Mesendoderm (in vitro differentiated cells): ENCODE measurements at regions not wholly inside any gene's neighbourhood (a gene's known extent, or its start where the extent isn't known, plus 50 kb on each side); places are given as distances from the start of the nearest gene placed in this dataset.

ENCODE experiments used
- DNase-seq: peaks from one replicate; pipeline ENCODE4 v3.0.0; 2013
- H2AK5ac ChIP-seq: 2 replicates; pipeline ENCODE4 v1.6.1; 2013; ENCODE audit warnings: low read length, inconsistent platforms
- H2BK120ac ChIP-seq: 2 replicates; pipeline ENCODE4 v1.6.1; 2013; ENCODE audit warnings: low read depth, mild to moderate bottlenecking, low read length, moderate library complexity, mixed read lengths
- H2BK15ac ChIP-seq: replicated peaks from 2 replicates; pipeline ENCODE4 v1.6.1; 2013; ENCODE audit warnings: low read depth, mild to moderate bottlenecking, moderate library complexity
- H2BK5ac ChIP-seq: 2 replicates; pipeline ENCODE4 v1.6.1; 2013; ENCODE audit warnings: low read length, inconsistent platforms
- H3K18ac ChIP-seq: 2 replicates; pipeline ENCODE4 v1.6.1; 2013; ENCODE audit warnings: mild to moderate bottlenecking, low read length, mixed read lengths
- H3K23ac ChIP-seq: one replicate; pipeline ENCODE4 v1.6.1; 2013; ENCODE audit warnings: low read length
- H3K27ac ChIP-seq: 2 replicates; pipeline ENCODE4 v1.5.1; 2013; ENCODE audit warnings: low read depth, mild to moderate bottlenecking, inconsistent platforms, low read length, moderate library complexity
- H3K27me3 ChIP-seq: 2 replicates; pipeline ENCODE4 v1.6.1; 2013; ENCODE audit warnings: low read length, control low read depth, mild to moderate bottlenecking, inconsistent platforms; ENCODE audit not compliant: insufficient read depth, poor library complexity
- H3K36me3 ChIP-seq: 2 replicates; pipeline ENCODE4 v1.6.1; 2013; ENCODE audit warnings: low read length, inconsistent platforms; ENCODE audit not compliant: control insufficient read depth, insufficient read depth
- H3K4ac ChIP-seq: one replicate; pipeline ENCODE4 v1.6.1; 2013; ENCODE audit warnings: low read depth, mild to moderate bottlenecking, low read length, moderate library complexity
- H3K4me1 ChIP-seq: 2 replicates; pipeline ENCODE4 v1.6.1; 2013; ENCODE audit warnings: low read depth, low read length, inconsistent platforms; ENCODE audit not compliant: control insufficient read depth
- H3K4me2 ChIP-seq: 2 replicates; pipeline ENCODE4 v1.6.1; 2013; ENCODE audit warnings: low read length
- H3K4me3 ChIP-seq: 2 replicates; pipeline ENCODE4 v1.5.1; 2013; ENCODE audit warnings: mild to moderate bottlenecking, low read length
- H3K56ac ChIP-seq: one replicate; pipeline ENCODE4 v1.6.1; 2013; ENCODE audit warnings: low read length
- H3K79me1 ChIP-seq: 2 replicates; pipeline ENCODE4 v1.6.1; 2013; ENCODE audit warnings: low read length, inconsistent platforms
- H3K79me2 ChIP-seq: 2 replicates; pipeline ENCODE4 v1.6.1; 2013; ENCODE audit warnings: mild to moderate bottlenecking, low read length; ENCODE audit not compliant: control insufficient read depth, insufficient read depth
- H3K9ac ChIP-seq: 2 replicates; pipeline ENCODE4 v1.6.1; 2013; ENCODE audit warnings: low read length, inconsistent platforms
- H4K5ac ChIP-seq: one replicate; pipeline ENCODE4 v1.6.1; 2013; ENCODE audit warnings: low read length
- H4K8ac ChIP-seq: one replicate; pipeline ENCODE4 v1.6.1; 2013; ENCODE audit warnings: low read depth, mild to moderate bottlenecking, control low read depth, low read length, moderate library complexity
- WGBS: extraction: QIAGEN DNeasy Blood & Tissue Kit; methylation state at CpG from one replicate; pipeline ENCODE4 v1.1.7; 2013; ENCODE audit warnings: low lambda C conversion rate, missing lambda C conversion rate; ENCODE audit not compliant: insufficient coverage; ENCODE audit errors: extremely low coverage; 5-methylcytosine and 5-hydroxymethylcytosine counted together

- WGBS: no CpG with 5 or more reads among the region's 3 CpGs
- no peaks in the 10 kb centered on the region for H3K36me3 ChIP-seq
- no peaks in the 10 kb centered on the region for H3K27me3 ChIP-seq
- H3K4me2 ChIP-seq: no peak overlapping the region
- H3K23ac ChIP-seq: no peak overlapping the region
- no peak overlapping the region for H3K4ac ChIP-seq
- H3K4me3 ChIP-seq: no peak overlapping the region
- no peaks in the 10 kb centered on the region for H3K79me1 ChIP-seq
- no peak overlapping the region for H2BK120ac ChIP-seq
- no peak overlapping the region for H3K56ac ChIP-seq
- H2BK15ac ChIP-seq: no peak overlapping the region
- no peak overlapping the region for H4K5ac ChIP-seq
- no peak overlapping the region for H3K27ac ChIP-seq
- no peak for DNase-seq
- H3K9ac ChIP-seq: no peak overlapping the region
- no peak overlapping the region for H4K8ac ChIP-seq
- H3K18ac ChIP-seq: no peak overlapping the region
- H2AK5ac ChIP-seq: no peak overlapping the region
- no peak overlapping the region for H2BK5ac ChIP-seq
- H3K4me1 ChIP-seq: peaks cover 6% of the 10 kb centered on the region
- no peaks in the 10 kb centered on the region for H3K79me2 ChIP-seq
Measured at GRCh38 chr18:46276748-46277147, 172.6 kb downstream of the HAUS1 start.

DNA sequence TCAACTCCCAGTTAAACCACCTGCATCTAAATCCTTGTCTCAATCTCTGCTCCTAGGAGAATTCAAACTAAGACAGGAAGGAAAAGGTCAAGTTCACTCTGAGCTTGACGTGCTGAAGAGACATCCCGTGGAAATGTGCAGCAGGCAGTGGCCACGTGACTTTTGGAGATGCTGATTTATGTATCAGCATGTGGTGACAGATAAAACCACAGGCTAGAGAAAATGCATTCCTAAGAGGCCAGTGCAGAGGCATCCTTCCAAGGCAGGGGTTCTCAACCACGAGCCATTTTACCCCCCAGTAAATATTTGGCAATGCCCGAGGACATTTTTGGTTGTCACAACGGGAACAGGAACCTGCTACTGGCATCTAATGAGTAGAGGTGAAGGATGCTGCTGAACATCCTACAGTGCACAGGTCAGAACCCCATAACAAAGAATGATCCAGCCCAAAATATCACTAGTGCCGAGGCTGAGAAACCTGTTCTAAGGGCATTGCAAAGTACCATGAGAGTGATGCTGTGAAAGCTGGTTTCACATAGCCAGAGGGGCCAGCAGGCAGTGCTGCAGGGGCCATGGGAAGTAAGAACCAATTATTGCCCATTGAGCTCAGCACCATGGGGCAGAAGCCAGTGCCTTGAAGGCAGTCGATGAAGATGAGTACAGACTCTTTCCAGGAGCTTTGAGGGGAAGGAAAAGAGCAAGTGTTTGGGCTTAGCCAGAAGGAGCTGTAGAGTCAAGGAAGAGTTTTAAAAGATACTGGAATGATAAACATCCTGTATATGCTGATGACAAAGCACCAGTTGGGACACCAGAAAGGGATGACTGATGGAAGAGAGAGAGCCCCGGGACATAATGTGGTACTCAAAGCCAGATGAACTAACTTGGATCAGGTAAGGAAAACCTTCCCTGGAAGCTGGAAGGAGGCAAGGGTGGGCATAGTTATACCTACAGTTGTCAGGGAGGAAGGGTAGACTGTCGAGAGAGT, 174.6 kb downstream of the HAUS1 start:
- Histone ChIP-seq H3K27ac (no peak overlapping the region), H3K23ac (no peak overlapping the region), H2BK15ac (no peak overlapping the region), H3K56ac (no peak overlapping the region), H2BK5ac (no peak overlapping the region), H3K9ac (no peak overlapping the region), H2AK5ac (no peak overlapping the region), H3K79me1 (no peaks in the 10 kb centered on the region), H3K4me3 (no peak overlapping the region), H4K8ac (no peak overlapping the region), H3K4me2 (no peak overlapping the region), H3K36me3 (no peaks in the 10 kb centered on the region), H3K27me3 (no peaks in the 10 kb centered on the region), H3K18ac (no peak overlapping the region), H3K4me1 (peaks cover 18% of the 10 kb centered on the region), H2BK120ac (no peak overlapping the region), H3K79me2 (no peaks in the 10 kb centered on the region), H4K5ac (no peak overlapping the region), H3K4ac (no peak overlapping the region)
- no peak for DNase-seq
- no CpG with 5 or more reads among the region's 10 CpGs for WGBS

- Histone ChIP-seq H3K79me2 (no peaks in the 10 kb centered on the region), H2BK5ac (no peak overlapping the region), H2BK120ac (no peak overlapping the region), H3K27me3 (no peaks in the 10 kb centered on the region), H3K4me1 (peaks cover 23% of the 10 kb centered on the region), H2BK15ac (no peak overlapping the region), H3K56ac (no peak overlapping the region), H3K79me1 (no peaks in the 10 kb centered on the region), H3K23ac (no peak overlapping the region), H3K4ac (no peak overlapping the region), H3K18ac (no peak overlapping the region), H3K27ac (no peak overlapping the region), H4K8ac (no peak overlapping the region), H2AK5ac (no peak overlapping the region), H4K5ac (no peak overlapping the region), H3K4me3 (no peak overlapping the region), H3K4me2 (no peak overlapping the region), H3K9ac (no peak overlapping the region), H3K36me3 (no peaks in the 10 kb centered on the region)
- no CpG with 5 or more reads among the region's 6 CpGs for WGBS
- DNase-seq: no peak
Measured at GRCh38 chr18:46279673-46280072, 175.5 kb downstream of the HAUS1 start.

DNA sequence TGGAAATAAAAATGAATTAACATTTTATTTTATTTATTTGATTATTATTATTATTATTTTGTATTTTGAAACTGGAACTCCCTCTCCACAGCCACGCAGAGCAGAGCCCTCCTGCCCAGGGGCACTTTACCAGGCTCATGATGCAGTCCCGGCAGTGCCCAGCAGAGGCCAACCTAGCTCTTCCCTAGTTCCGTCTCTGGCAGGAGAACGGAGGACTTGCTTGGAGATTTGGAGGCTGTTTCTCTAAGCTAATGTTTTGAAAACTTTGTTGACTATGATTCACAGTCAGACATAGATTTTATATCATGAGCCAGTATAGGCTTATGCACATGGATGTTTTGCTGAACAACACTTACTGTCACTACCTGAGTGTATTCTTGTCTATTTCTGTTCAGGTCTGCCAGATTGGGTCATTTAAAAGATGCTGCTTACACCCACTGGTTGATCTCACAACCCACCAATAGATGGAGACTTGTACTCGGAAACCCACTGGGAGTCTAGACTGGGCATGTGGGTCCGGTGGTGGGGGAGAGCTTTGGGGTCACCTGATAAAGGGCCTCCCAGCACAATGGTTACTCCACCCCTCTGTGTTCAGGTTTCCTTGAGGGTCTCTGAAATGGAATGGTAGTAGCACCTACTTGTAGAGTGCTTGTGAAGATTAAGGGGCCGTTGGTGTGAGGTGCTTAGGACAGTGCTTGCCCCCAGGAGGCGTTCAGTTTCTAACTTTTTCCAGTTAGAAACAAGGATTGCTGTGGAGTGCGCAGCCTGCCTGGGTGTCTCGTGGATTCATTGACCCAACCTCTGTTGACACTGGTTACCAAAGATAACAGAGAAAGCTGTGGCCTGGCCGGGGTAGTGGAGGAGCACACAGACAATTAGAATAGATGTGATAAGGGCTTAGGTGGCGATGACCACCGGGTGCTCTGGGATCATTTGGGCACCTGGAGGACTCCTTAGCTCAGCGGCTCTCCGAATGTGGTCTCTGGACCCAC, 177.3 kb downstream of the HAUS1 start:
- H3K79me2 ChIP-seq: no peaks in the 10 kb centered on the region
- peak overlapping the region; percentile 31 for H3K23ac ChIP-seq
- no peak overlapping the region for H4K8ac ChIP-seq
- H2AK5ac ChIP-seq: no peak overlapping the region
- H3K18ac ChIP-seq: no peak overlapping the region
- H3K9ac ChIP-seq: no peak overlapping the region
- WGBS: no CpG with 5 or more reads among the region's 15 CpGs
- H2BK15ac ChIP-seq: no peak overlapping the region
- no peak overlapping the region for H3K4ac ChIP-seq
- H3K4me1 ChIP-seq: peaks cover 23% of the 10 kb centered on the region
- H2BK5ac ChIP-seq: no peak overlapping the region
- no peak overlapping the region for H2BK120ac ChIP-seq
- H4K5ac ChIP-seq: no peak overlapping the region
- no peak overlapping the region for H3K56ac ChIP-seq
- no peak overlapping the region for H3K27ac ChIP-seq
- H3K4me2 ChIP-seq: no peak overlapping the region
- no peaks in the 10 kb centered on the region for H3K27me3 ChIP-seq
- DNase-seq: peak; percentile 89
- H3K79me1 ChIP-seq: no peaks in the 10 kb centered on the region
- H3K36me3 ChIP-seq: no peaks in the 10 kb centered on the region
- H3K4me3 ChIP-seq: no peak overlapping the region

- no peak overlapping the region for H2BK15ac ChIP-seq
- no peaks in the 10 kb centered on the region for H3K79me1 ChIP-seq
- H4K8ac ChIP-seq: no peak overlapping the region
- H2BK5ac ChIP-seq: no peak overlapping the region
- H3K36me3 ChIP-seq: no peaks in the 10 kb centered on the region
- no peak overlapping the region for H4K5ac ChIP-seq
- H3K79me2 ChIP-seq: no peaks in the 10 kb centered on the region
- no peak for DNase-seq
- H3K27me3 ChIP-seq: no peaks in the 10 kb centered on the region
- H3K4me1 ChIP-seq: peaks cover 23% of the 10 kb centered on the region
- no peak overlapping the region for H3K9ac ChIP-seq
- H2AK5ac ChIP-seq: no peak overlapping the region
- no peak overlapping the region for H3K23ac ChIP-seq
- H3K27ac ChIP-seq: no peak overlapping the region
- no peak overlapping the region for H3K4ac ChIP-seq
- H3K18ac ChIP-seq: no peak overlapping the region
- peak overlapping the region; percentile 22 for H3K56ac ChIP-seq
- H3K4me3 ChIP-seq: no peak overlapping the region
- H3K4me2 ChIP-seq: no peak overlapping the region
- no CpG with 5 or more reads among the region's 7 CpGs for WGBS
- H2BK120ac ChIP-seq: no peak overlapping the region
Measured at GRCh38 chr18:46282177-46282570, 178.0 kb downstream of the HAUS1 start.
